ENCODE measurements at regions not wholly inside any gene's neighbourhood (a gene's known extent, or its start where the extent isn't known, plus 50 kb on each side); places are given as distances from the start of the nearest gene placed in this dataset.
"Not testable (repeated sequence)": the region's sequence is repeated elsewhere in the genome, so short reads cannot be mapped to it uniquely, and the experiment has no call there.

DNA sequence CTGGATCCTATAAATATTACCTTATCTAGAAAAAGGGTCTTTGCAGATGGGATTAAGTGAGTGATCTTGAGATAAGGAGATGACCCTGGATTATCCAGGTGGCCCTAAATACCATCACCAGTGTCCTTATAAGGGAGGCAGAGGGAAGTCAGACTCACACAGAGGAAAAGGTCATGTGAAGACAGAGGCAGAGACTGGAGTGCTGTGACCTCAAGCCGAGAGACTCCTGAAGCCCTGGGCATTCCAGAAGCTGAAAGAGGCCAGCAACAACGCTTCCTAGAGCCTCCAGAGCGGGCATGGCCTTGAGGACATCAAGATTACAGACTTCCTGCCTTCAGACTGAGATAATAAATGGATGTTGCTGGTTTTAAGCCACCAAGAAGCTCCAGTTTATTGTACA lies 118.8 kb downstream of the ATPSCKMT start:
- no peak for DNase-seq (ENCODE audit: low read depth in 2 of 2)

DNA sequence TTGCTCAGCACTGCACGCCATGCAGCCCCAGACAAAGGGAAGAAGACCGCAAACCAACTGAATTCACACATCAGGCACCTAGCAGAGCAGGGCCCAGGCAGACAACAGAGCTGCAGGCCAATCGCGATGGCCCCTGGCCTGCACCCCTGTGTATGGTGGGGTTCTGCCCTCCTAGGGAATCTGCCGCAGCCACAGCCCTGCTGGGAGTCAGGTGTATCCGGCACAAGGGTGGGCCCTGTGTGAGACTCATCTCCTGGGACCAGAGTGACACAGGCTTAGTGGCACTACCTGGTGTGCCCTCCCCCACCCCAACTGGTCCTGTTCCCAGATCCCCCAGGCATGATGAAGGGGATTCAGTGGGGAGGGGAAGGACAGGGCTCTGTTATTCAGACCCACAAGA lies 122.8 kb downstream of the ATPSCKMT start:
- DNase-seq (ENCODE audit: low read depth in 2 of 2), result no peak

DNA sequence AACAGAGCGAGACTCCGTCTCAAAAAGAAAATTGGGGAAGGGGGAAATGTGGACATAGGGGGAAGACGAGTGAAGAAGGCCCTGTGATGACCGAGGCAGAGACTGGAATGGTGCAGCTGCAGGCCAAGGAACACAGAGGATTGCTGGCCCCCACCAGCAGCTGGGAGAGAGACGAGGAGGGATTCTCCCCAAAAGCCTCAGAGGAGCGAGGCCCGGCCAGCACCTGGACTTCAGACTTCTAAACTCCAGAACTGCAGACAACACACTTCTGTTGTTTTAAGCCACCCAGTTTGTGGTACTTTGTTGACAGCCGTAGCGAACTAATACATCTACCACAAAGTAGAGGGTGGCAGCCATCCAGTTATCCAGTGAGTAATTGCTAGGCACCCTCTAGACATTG lies 124.6 kb downstream of the ATPSCKMT start:
- DNase-seq (ENCODE audit: low read depth in 2 of 2), result no peak

DNA sequence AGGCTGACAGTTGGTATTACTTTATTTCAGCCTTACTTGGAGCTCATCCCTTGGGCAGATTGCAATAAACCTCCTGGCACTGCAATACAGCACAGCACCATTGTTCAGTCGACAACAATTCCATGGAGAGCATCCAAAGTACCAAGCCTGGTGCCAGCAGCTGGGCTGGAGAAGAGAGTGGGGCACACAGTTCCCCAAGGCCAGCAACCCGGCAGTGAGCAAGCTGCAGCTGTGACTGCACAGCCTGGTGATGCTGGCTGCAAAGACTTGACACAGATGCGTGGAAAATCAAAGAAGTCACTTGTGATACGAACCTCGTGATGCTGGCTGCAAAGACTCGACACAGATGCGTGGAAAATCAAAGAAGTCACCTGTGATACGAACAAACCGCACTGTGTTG lies 125.4 kb downstream of the ATPSCKMT start:
- DNase-seq (ENCODE audit: low read depth in 2 of 2), result no peak

DNA sequence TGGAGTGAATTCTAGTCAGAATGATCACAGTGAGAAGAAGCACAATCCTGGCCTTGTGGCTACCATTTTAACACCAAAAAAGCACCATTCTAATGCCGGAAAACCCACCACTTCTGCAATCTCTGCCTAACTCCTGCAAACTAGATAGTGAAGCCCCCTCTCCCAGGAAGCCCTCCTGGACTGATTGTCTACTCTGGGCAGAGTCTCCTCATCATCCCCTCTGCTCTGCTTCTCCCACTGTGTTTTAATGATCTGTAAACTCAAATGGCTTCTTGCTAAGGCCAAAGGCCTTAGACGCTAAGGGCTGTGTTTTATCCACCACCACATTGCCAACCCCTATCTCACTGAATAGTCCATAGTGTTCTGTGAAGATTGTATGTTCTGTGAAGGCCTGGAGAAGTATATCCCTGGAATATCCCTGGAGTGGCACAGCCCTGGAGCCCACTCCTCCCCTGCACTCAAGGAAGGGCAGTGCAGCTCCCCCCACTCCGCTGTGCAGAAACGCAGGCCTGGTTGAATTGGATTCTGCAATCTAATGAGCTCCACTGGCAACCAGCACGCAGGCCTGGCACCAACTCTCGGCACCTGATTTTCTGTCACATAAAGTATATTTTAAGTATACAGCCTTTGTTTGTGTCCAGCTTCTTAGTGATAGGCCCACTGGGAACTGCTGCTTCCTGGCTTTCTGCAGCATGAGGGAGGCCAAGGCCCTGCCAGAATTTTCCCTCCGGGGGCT lies 126.3 kb downstream of the ATPSCKMT start:
- no peak for DNase-seq (ENCODE audit: low read depth in 2 of 2)

DNA sequence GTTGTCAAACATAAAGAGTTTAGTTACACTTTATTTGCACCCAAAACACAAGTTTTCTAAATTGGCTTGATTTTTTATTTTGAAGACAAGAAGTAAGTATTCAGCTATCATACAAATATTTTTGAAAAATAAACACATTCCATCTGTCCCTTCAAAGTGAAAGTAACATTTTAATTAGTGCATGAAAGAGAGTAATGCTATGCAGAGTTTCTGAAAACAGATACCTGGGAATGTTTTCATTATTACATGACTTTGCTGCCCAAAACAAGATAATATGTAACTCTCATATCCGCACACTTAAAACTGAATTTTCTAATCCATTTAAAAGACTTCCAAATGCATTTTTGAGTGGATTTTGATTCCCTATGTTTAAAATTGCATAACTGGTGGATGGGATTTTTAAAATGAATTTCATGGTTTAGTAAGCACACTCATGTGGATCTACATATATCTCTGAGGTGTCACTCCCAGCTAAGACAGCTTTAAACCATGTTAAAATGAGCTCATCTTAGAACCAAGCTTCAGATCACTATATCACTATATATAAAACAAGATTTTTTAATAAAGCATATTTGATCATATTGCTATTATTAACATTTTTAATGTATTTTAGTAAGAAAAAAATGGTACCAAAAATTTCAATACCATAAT lies 127.5 kb downstream of the ATPSCKMT start:
- no peak for DNase-seq (ENCODE audit: low read depth in 2 of 2)

DNA sequence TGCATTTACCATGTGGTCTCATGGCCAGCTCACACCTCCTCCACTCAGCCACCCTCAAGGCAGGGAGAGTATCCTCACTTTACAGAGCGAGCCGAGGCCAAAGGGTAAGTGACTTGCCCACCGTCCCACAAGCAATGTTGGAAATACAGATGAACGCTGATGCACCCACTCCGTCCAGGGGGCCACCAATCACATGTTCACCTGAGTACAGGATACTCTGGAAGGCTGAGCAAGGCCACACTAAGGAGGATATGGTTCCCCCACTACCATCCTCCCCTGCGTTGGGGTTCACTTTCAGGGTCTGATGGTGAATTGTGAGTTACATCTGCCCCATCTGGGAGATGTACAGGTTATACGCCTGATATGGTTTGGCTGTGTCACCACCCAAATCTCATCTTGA lies 128.8 kb downstream of the ATPSCKMT start:
- no peak for DNase-seq (ENCODE audit: low read depth in 2 of 2)

DNA sequence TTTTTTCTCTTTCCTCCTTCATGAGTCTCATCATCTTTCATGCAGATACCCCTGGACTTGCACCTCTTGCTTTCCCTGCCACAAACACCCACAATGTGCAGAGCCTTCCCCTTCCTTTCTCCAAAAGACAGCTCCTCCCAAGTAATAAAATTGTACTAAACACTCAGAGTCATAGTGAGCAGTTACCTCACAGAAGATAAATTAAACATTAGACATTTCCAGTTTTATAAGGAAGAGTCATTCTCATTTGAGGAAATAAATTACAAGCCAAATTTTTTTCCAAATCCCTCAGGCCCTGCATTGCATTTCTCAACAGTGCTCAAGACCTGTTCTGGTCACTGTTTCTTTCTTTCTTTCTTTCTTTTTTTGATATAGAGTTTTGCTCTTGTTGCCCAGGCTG lies 131.5 kb downstream of the ATPSCKMT start:
- DNase-seq (ENCODE audit: low read depth in 2 of 2), result no peak

DNA sequence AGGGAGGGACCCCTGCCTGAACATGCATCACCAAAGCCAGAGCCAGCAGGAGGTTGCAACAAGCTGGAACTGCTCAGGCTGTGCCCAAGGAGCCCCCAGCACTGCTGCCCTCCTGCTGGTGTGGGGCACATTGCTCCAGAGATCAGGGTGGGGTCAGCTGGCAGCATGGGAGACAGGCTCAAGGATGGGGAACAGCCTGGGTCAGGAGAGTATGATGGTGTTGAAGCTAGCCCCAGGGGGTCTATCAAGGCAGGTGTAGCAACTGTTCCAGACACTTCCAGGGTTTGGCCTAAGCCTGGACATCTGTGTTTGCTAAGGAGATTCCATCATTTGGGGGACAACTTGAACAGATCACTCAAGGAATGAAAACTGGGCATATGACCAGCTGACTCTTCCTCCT lies 133.1 kb downstream of the ATPSCKMT start:
- DNase-seq (ENCODE audit: low read depth in 2 of 2), result no peak

DNA sequence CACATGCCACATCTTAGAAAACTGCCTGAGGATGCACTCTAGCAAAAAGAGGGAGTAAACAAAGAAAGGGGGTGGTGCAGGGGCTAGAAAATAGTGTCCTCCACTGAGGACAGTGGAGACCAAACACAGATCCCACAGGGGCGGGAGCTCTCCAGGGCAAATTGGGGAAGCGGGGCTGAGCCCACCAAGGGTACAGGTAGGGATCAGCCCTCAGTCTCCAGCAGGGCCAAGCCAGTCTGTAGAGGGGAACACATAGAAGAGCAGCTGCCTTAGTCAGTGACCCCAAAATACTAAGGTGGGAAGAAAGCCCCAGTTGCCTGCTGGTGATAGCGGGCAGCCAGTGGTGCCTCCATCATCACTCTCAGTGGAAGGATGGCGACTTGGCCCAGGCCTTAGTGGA lies 134.0 kb downstream of the ATPSCKMT start:
- DNase-seq (ENCODE audit: low read depth in 2 of 2), result no peak

DNA sequence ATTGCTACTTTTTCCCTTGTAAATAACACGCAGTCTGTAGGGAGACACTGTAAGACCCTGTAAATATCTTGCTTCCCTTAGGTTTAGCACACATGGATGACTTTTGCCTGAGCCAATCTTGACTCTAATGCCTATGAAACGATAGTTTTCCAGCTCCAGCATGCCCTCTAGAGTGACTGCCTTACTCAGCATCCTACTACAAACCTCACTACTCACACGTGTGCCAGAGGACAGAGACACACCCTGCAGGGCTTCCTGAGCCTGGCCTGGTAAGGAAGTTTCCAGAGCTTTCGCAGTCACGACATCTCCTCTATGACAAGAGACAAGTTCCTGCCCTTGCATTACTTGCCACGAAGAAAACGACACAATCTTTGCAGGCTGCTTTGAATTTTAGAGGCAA lies 138.1 kb downstream of the ATPSCKMT start:
- DNase-seq (ENCODE audit: low read depth in 2 of 2), result no peak

DNA sequence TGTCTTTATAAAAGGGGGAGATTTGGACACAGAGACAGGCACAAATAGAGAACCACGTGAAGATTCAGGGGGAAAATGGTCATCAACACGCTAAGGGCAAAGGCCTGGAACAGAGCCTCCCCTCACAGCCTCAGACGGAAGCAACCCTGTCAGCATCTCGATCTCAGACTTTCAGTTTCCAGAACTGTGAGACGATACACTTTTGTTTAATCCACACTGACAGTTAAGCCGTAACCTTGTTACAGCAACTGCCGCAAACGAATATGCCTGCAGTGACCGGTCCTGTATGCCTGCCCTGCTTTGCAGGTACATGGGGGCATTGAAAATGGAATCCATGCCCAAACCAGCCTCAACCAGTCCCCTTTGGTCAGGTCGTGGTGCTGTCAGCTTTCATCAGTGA lies 139.5 kb downstream of the ATPSCKMT start:
- DNase-seq (ENCODE audit: low read depth in 2 of 2), result no peak

DNA sequence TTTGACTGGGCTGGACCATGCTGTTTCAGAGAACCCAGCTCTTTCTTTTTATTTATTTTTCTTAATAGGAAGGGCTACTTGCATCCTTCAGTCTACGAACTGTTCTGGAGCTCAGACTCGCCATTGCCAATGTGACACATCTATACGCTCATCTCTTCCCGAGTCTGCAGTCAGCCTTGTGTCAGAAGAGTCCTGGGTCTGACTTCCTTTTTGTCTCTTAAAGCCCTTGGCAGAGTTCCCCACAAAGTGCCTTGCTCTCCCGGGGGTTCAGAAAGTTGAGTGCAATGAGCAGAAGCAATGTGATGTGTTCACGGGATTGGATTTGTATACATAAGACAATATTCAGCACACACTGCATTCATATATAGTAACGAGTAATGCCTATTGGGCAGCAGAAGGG lies 140.4 kb downstream of the ATPSCKMT start:
- no peak for DNase-seq (ENCODE audit: low read depth in 2 of 2)

DNA sequence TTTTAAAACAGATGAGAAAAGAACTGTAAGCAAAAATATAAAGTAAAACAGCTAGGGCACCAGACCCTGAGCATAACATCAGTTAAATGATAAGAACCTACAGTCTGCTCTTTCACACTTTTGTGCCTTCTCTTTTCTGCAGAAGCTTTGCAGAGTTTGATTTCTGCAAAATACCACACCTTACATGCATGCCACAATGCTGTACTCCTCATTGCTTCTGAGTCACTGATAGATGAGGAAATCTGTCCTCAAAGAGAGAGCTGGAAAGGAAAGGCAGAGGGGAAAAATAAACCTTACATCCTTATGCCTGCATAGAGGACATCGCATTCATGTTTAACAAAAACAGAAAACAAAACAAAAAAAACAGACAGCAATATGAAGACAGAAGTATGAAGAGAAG lies 142.9 kb downstream of the ATPSCKMT start:
- no peak for DNase-seq (ENCODE audit: low read depth in 2 of 2)

DNA sequence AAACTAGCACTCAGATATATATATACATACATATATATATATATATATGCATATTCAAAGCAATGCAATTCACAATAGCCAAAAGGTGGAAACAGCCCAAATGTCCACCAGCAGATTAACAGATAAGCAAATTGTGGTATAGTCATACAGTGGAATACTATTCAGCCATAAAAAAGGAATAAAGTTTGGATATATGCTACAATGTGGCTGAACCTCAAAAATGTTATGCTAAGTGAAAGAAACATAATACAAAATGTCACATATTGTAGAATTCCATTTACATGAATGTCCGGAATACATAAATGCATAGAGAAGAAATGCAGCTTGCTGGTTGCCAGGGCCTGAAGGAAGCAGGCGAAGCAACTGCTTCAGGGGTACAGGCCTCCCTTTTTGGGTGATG lies 143.4 kb downstream of the ATPSCKMT start:
- no peak for DNase-seq (ENCODE audit: low read depth in 2 of 2)

DNA sequence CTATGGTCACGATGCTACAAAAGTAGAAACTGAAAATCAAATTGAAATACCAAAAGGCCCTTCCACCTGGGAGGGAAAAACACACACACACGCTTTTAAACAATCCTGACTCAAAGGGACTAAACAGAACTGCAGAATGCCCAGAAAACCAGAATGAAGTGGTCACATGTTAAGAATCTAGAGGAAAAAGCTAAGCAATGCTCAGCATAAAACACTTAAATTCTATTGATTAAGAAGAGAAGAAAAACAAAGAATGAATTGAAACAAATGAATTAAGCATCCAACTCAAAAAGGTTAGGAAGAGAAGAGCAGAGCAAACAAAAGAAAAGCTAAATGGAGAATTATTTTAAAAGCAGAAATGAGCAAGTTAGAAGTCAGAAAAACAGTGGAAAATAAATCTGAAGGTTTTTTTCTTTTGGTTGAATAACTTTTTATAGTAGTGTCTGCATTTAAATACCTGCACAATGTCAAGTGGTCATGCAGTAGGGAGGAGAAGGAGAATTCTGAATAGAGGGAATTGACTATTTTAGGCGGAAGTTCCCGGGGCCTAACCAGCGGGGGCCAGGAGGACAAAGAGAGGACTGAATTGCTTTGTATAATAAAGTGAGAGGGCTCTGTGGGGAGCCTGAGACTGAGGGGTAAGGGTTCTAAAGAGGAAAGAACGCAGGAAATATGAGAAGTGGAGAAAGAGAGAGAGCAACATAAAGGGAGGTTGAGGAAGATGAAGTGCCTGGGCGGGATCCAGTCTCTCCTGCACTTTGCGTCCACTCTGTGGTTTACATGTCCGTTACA lies 146.8 kb downstream of the ATPSCKMT start:
- no peak for DNase-seq (ENCODE audit: low read depth in 2 of 2)

DNA sequence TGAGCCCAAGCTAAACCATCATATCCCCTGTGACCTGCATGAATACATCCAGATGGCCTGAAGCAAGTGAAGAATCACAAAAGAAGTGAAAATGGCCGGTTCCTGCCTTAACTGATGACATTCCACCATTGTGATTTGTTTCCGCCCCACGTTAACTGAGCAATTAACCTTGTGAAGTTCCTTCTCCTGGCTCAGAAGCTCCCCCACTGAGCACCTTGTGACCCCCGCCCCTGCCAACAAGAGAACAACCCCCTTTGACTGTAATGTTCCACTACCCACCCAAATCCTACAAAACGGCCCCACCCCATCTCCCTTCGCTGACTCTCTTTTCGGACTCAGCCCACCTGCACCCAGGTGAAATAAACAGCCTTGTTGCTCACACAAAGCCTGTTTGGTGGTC lies 147.5 kb downstream of the ATPSCKMT start:
- DNase-seq (ENCODE audit: low read depth in 2 of 2), result not testable (repeated sequence)

DNA sequence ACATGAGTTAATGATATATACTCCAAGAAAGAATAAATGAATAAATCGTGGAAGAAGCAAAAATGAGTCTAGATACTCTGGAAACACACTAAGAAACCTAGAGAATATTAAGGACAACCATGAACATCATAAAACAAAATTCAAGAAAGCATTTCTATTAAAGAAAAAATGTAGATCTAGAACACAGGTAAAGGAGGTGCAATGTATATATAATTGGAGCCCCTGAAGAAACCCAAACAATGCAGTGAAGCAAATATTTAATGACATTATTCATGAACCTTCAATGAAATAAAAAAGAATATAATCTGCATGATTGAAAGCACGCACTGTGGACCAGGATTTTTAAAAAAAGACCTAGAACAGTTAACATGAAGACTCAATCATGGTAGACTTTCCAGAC lies 150.1 kb downstream of the ATPSCKMT start:
- no peak for DNase-seq (ENCODE audit: low read depth in 2 of 2)

DNA sequence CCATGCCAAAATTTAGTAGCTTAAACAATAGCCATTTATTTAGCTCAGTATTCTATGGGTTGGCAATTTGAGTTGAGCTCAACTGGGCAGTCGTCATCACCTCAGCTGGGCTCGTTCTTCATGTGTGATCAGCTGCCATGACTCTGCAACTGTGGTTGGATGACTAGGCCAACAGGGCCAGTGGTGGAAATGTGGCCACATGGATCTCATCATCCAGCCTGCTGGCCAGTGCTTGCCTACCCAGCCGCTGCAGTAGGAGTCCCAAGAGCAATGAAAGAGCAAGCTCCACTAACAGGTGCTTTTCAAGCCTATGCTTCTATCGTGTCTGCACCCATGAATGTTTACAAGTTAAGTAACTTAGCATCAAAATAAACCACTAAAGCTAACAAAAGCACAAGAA lies 158.0 kb downstream of the ATPSCKMT start:
- no peak for DNase-seq (ENCODE audit: low read depth in 2 of 2)

DNA sequence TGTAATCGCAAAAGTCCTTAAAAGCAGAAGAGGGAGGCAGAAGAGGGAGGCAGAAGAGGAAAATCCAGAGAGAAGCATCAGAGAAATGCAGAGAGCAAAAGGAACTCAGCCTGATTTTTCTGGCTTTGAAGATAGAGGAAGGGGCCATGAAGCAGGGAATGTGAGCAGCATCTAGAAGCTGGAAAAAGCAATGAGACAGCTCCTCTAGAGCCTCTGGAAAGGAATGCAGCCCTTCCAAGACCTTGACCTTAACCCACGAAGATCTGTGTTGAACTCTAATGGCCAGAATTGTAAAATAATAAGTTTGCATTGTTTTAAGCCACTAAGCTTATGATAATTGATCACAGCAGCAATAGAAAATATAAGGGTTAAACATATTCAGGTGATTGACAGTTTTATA lies 159.6 kb downstream of the ATPSCKMT start:
- no peak for DNase-seq (ENCODE audit: low read depth in 2 of 2)

DNA sequence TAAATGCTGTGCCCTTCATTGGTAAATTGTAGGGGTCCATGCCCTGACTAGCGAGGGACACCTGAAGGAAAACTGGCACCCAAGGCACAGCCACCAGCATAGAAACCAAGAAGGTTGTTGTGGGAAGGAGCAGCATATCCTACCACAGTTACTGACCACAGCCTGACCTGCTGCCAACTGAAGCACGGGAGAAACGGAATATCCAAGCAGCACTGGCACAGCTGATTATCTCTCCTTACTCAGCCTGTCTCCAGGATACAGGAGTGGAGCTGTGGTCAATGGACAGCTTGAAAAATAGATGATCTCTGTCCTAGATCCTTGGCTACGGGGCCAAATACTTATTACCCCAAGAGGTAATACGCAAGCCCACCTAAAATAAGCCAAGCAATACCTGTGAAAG lies 164.5 kb downstream of the ATPSCKMT start:
- no peak for DNase-seq (ENCODE audit: low read depth in 2 of 2)

DNA sequence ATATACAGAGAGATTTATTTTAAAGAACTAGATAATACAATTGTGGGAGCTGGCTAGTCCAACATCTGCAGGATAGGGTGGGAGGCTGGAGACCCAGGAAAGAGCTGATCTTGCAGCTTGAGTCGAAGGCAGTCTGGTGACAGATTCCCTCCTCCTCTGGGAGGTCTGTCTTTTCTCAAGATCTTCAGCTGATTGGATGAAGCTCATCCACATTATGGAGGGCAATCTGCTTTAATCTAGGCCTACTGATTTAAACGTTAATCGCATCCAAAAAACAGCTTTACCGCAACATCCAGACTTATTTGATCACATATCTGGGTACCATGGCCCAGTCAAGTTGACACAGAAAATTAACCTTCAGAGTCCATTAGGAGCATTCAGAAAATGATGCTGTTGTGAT lies 168.1 kb downstream of the ATPSCKMT start:
- DNase-seq (ENCODE audit: low read depth in 2 of 2), result no peak
